Superior temporal gyrus (tissue), 1 donor: ENCODE measurements at regions not wholly inside any gene's neighbourhood (a gene's known extent, or its start where the extent isn't known, plus 50 kb on each side); places are given as distances from the start of the nearest gene placed in this dataset.

Experiments used
- DNase-seq: peaks from one replicate; pipeline ENCODE4 v3.0.0-alpha.2; 2016; ENCODE audit errors: extremely low spot score

GRCh38 chr7:85586091-85586490 lies 399.2 kb upstream of the SEMA3D start:
- DNase-seq, result no peak

DNA sequence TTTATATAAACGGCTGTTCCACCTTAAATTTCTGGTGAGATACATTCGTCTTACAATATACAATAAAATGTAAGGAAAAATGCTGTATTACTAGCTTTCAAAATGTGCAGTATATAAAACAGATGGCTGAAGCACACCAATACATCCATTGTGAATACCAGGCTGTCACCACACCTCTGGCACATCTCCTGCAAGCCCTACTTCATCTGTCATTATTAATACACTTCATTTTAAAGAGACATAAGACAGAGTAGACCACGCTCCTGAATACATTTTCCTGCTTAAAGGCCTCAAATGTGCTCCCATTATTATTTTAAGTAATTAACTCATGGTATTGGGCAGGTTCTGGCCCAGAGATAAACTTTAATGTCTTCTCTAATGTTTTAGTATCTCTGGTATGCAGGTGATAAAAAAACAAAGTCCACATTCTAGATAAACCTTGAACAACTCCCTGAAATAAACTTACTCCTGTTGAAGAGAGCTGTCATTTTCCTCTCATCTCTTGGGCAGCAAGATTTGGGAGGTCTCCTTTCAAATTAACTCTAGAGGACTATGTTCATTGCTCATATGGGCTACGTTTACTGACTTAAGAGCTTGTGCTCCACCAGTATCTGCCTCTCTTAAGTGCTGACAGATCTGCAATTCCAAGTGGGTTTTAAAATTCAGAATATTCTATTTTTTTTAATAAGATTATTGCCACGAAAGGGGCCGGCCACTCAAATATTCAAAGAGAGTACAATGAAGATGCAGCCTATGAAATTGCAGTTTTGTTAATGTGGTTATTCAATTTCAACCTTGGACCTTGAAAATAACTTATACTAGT lies 396.5 kb upstream of the SEMA3D start:
- no peak for DNase-seq

- no peak for DNase-seq
Observed at GRCh38 chr7:85573844-85574243, 387.0 kb upstream of the SEMA3D start.

DNA sequence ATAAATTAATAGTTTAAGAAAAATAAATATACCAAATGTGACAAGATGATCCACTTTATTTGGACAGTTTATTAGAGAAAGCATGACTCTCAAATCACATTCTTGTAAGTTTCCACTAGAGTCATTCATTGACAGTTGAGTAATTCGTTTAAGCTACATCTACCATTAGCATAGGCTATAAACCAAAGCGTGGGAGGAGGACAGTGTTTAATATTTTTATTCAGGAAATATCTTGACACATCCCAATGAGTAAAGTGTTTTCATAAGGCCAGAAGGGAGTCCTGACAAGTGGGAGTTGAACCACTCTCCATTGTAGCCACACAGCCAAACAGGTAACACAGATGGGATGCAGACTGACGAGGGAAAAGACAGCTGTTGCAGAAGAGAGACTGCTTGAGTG lies 386.5 kb upstream of the SEMA3D start:
- no peak for DNase-seq

DNA sequence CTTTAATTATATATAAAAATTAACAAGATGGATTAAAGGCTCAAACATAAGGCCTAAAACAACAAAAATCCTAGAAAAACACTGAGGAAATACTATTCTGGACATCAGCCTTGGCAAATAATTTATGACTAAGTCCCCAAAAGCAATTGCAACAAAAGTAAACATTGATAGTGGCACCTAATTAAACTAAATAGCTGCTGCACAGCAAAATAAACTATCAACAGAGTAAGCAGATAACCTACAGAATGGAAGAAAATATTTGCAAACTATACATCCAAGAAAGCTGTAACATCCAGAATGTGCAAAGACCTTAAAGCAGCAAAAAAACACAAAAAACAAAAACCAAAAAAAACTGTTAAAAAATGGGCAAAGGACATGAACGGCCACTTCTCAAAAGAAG lies 384.0 kb upstream of the SEMA3D start:
- no peak for DNase-seq

- no peak for DNase-seq
Observed at GRCh38 chr7:85567983-85568382, 381.1 kb upstream of the SEMA3D start.

GRCh38 chr7:85566095-85566794 lies 379.4 kb upstream of the SEMA3D start:
- no peak for DNase-seq

DNA sequence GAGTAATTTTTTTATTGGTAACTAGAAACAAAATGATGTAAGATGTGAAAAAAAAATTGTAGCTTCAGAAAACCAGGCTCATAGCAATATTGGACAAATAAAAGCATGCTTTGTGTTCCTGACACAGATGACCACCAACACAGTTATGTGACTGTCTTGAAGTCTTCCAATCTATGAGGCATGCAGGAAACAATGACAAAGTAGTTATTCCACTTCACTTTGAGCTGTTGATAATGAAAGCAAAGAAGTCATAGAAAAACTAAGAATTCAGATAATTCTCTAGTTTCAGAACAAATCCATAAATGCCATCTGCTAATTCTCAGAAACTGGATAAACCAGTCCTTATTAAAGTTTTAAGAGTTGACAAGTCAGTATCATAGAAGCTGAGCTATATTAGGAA lies 378.4 kb upstream of the SEMA3D start:
- no peak for DNase-seq

DNA sequence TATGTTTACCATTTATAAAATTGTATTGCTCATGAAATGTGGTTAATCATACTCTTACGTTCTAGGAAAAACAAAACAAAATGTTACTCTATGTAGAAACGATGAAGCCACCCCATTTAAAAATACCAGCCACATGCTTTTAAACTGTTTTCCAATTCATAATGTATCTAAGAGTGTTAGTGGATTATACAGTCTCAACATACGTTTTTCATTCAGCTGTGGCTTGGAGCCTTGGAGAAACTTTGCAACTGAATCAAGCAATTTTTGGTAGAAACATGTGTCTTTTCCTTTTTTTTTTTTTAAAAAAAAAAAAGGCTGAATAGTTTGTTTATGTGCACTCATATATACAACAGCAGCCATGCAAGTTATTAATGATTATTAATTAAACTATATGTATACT lies 378.0 kb upstream of the SEMA3D start:
- no peak for DNase-seq

GRCh38 chr7:85561706-85562105 lies 374.9 kb upstream of the SEMA3D start:
- no peak for DNase-seq

GRCh38 chr7:85554236-85555178 lies 367.7 kb upstream of the SEMA3D start:
- peak; percentile 89 for DNase-seq

GRCh38 chr7:85535974-85536729 lies 349.3 kb upstream of the SEMA3D start:
- DNase-seq, result no peak

GRCh38 chr7:85529831-85530230 lies 343.0 kb upstream of the SEMA3D start:
- no peak for DNase-seq

- no peak for DNase-seq
Observed at GRCh38 chr7:85529201-85529600, 342.3 kb upstream of the SEMA3D start.

DNA sequence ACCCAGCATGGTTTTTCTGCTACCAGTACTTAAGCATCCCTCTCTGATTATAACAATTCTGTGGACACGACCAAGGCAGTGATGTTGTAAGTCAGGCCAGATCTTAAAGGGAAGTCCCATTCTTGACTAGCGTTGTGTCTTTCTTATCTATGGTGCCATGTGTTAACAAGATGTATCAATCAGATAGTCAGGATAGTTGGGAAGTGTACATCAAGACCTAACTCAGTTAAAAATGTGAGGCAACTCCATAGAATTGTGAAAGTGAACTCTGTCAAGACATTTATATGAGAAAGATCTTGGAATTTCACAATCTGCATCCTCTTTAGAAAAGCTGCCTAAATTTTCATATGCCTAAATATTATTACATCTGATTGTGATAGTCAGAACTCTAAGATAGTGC lies 341.7 kb upstream of the SEMA3D start:
- no peak for DNase-seq

- DNase-seq, result no peak
Observed at GRCh38 chr7:85525676-85526075, 338.8 kb upstream of the SEMA3D start.

DNA sequence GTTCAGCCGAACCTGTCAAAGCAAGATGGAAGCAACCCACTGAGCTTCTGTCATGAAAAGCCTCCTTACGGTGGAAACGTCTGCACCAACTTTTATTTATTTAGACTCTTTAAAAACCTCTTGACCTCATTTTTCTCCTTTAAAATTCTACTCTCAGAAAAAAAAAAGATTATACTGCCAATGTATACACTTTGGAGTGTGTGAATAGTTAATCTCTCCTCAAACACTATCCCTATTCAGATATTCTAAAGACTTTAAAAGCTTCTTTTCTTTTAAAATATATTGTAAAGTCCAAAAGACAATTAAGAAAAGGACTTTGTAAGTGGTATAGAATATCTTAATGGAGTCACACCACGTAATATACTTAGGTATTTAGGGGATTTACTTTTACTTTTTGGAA lies 335.2 kb upstream of the SEMA3D start:
- no peak for DNase-seq

DNA sequence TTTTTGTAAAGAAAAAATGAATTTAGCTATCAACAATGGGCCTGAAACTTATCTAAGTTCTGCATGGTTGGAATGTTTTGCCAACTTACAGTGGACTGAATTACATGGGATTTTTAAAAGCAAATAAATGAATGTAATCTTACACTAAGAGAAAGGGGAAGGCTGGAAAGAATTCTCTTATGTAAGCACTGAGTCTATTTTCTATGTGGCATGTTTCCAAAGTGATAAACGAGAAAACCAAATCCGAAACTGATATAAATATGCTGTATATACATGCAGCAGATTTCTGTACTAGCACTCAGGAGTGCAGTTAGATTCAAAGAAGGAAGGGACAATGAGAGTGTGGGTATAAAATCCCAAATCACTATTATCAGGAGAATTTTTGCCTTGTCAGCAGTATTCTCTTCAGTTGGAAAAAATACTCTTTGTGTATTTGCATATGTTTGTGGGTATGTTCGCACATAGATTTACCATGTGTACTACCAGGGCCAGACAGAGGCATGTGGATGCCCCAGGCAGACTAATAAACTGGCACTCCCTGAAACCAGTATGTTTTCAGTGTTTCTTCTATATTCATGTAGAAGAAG lies 334.3 kb upstream of the SEMA3D start:
- peak; percentile 16 for DNase-seq

DNA sequence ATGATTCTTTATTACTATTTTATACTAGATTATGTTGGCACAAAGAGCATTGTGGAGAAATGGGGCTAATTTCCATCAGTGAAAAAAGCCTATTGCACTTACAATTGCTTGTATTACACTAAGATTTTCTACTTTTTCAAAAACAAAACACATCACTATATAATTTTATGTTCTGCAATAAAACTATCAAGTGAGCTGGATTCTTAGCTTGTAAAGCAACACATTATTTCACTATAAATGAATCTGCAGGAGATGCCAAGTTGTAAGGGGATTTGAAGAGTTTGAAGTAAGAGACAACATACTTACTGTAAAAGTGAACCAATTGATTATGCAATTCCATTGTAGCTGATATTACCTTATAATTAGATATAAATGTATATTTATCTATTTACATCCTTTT lies 333.3 kb upstream of the SEMA3D start:
- no peak for DNase-seq

- no peak for DNase-seq
Observed at GRCh38 chr7:85516675-85517074, 329.8 kb upstream of the SEMA3D start.

DNA sequence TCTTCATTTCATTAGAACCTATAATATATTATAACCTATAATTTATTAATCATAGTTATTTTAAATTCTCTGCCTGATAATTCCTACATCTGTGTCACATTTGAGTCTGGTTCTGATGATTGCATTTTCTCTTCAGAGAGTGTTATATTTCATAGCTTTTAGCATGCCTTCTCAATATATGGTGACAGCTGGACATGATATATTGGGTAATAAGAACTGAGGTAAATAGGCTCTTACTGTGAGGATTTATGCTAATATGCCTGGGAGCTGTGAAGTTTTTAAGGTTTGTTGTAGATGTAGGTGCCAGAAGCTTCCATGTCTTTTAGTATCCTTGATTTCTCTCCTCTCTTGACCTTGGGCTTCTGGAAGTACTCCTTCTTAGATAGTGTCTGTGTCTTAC lies 325.9 kb upstream of the SEMA3D start:
- DNase-seq, result no peak
